Amniotic epithelial cell (primary cell): ENCODE measurements at regions not wholly inside any gene's neighbourhood (a gene's known extent, or its start where the extent isn't known, plus 50 kb on each side); places are given as distances from the start of the nearest gene placed in this dataset.

ENCODE experiments used
- DNase-seq: peaks from one replicate; pipeline ENCODE4 v3.0.0-alpha.2; 2010; ENCODE audit warnings: low read depth

GRCh38 chr5:148012801-148013200 lies 51.0 kb upstream of the SPINK5 start:
- DNase-seq: no peak

- peak; percentile 93 for DNase-seq
Measured at GRCh38 chr5:148011398-148012137, 52.2 kb upstream of the SPINK5 start.

- DNase-seq: peak; percentile 2
Measured at GRCh38 chr5:148005788-148006520, 57.8 kb upstream of the SPINK5 start.

GRCh38 chr5:148003226-148003625 lies 60.6 kb upstream of the SPINK5 start:
- no peak for DNase-seq

GRCh38 chr5:148002451-148002850 lies 61.3 kb upstream of the SPINK5 start:
- DNase-seq: no peak

GRCh38 chr5:148000036-148000435 lies 63.7 kb upstream of the SPINK5 start:
- DNase-seq: no peak

- DNase-seq: no peak
Measured at GRCh38 chr5:147998704-147999103, 65.1 kb upstream of the SPINK5 start.

- DNase-seq: no peak
Measured at GRCh38 chr5:147997486-147997885, 66.3 kb upstream of the SPINK5 start.

- DNase-seq: no peak
Measured at GRCh38 chr5:147996379-147996778, 67.4 kb upstream of the SPINK5 start.

GRCh38 chr5:147995846-147996245 lies 67.9 kb upstream of the SPINK5 start:
- no peak for DNase-seq

- DNase-seq: no peak
Measured at GRCh38 chr5:147989994-147990393, 73.8 kb upstream of the SPINK5 start.

GRCh38 chr5:147989239-147989638 lies 74.5 kb upstream of the SPINK5 start:
- DNase-seq: no peak

GRCh38 chr5:147986134-147986757 lies 77.5 kb upstream of the SPINK5 start:
- no peak for DNase-seq

- no peak for DNase-seq
Measured at GRCh38 chr5:147985608-147986007, 78.2 kb upstream of the SPINK5 start.

GRCh38 chr5:147983742-147984141 lies 77.4 kb upstream of the C5orf46 start:
- no peak for DNase-seq

GRCh38 chr5:147981074-147981473 lies 74.7 kb upstream of the C5orf46 start:
- DNase-seq: no peak

- no peak for DNase-seq
Measured at GRCh38 chr5:147979761-147980160, 73.4 kb upstream of the C5orf46 start.

GRCh38 chr5:147972076-147972840 lies 65.9 kb upstream of the C5orf46 start:
- DNase-seq: no peak

GRCh38 chr5:147971472-147971871 lies 65.1 kb upstream of the C5orf46 start:
- no peak for DNase-seq

GRCh38 chr5:147968855-147969254 lies 62.5 kb upstream of the C5orf46 start:
- DNase-seq: no peak

- peak; percentile 4 for DNase-seq
Measured at GRCh38 chr5:147966829-147967228, 60.5 kb upstream of the C5orf46 start.

GRCh38 chr5:147966326-147966725 lies 60.0 kb upstream of the C5orf46 start:
- DNase-seq: no peak
